HG03196 (cell line): ENCODE measurements at regions not wholly inside any gene's neighbourhood (a gene's known extent, or its start where the extent isn't known, plus 50 kb on each side); places are given as distances from the start of the nearest gene placed in this dataset.

Experiments
- ATAC-seq: cut with Tn5 transposase; IDR thresholded peaks from one replicate; pipeline ENCODE4 v1.9.1; 2021; ENCODE audit not compliant: unreplicated experiment

- no peak for ATAC-seq
Measured at GRCh38 chr1:213669964-213670691, 317.6 kb upstream of the PROX1 start.

DNA sequence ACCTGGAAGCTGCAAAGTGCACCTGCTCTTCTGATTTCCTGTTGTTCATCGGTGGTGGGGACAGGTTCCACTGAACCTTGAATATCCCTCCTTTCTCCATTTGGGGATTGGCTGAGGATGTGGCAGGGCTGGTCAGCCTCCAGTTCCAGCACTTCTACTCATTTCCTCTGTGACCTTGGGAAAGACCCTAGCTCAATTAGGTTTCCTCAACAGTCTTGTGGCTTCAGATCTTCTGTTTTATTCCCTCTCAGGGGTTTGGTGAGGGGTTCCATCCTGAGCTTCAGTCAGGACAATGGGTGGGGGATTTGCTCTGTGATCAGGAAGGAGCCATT is 317.1 kb upstream of the PROX1 start:
- ATAC-seq, result no peak

- ATAC-seq, result no peak
Measured at GRCh38 chr1:213675043-213675442, 312.7 kb upstream of the PROX1 start.

DNA sequence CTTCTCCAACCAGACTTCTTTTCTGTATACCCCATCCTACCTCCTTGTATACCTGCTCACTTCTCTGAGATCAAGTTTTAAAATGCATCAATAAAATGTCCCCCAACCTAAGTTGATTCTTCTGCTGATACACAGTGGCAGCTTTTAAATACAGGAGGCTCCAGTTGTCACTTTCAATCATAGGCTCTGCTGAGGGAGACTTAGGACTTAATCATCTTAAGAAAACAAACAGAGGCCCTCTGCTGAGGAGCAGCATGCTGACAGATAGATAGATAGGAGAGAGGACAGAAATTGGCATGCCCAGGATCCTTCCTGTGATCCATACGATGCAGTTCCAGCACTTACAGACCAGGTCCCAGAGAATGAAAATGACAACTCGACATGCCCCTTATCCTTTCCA is 311.0 kb upstream of the PROX1 start:
- no peak for ATAC-seq

GRCh38 chr1:213678348-213678747 is 309.4 kb upstream of the PROX1 start:
- no peak for ATAC-seq

DNA sequence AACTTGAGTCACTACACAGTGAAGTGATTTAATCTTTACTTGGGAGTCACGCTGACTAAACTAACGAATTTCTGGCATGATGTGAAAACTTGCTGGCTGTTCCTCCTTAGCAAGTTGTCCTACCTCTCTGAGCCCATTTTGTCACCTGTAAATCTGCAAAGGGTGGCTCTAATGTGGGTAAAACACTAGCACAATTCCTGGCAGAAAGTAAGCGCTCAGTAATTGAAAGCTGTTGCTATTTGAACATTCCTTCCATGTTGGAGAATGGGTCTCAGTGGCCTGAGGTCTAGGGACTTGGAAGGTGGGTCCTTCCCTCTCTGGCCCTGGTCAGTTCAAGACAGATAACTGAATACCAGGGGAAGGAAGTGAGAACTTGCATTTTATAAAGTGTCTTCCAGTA is 309.0 kb upstream of the PROX1 start:
- no peak for ATAC-seq

DNA sequence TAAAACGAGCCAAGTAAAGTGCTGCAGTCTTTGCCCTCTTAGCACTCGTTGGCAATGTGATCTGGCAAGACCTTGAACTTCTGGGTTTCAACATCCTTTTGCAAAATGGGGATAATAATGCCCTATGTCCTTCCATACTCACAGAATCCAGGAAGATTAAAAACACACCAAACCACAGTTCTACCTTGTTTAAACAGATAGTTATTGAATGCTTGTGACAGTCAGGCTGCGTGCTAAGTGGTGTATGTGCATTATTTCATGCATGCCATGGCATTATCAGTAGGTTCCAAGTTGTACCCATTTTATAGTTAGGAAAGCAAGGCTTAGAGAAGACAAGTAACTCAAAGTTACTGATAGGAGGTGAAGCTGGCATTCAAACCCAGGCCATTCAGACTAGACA is 308.6 kb upstream of the PROX1 start:
- no peak for ATAC-seq

GRCh38 chr1:213680677-213681325 is 307.0 kb upstream of the PROX1 start:
- no peak for ATAC-seq

- no peak for ATAC-seq
Measured at GRCh38 chr1:213681788-213682340, 305.9 kb upstream of the PROX1 start.

DNA sequence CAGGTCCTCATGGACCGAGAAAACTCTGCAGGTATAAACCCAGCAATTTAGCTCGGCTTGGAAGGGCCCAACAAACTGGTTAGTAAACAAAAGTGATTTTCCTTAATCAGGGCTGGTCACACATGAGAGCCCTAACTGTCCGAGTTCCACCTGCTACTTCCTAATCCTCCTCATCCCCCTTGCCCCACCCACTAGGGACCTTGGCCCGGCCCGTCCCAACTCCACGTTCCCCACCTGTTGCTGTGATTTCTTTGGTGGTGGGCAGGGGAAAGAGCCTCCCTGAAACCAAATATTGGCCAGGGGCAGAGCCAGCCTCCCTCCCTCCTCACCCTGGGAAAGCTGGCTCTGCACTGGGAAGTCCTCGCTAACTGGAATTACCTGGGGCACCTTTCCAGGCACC is 304.2 kb upstream of the PROX1 start:
- ATAC-seq, result no peak

DNA sequence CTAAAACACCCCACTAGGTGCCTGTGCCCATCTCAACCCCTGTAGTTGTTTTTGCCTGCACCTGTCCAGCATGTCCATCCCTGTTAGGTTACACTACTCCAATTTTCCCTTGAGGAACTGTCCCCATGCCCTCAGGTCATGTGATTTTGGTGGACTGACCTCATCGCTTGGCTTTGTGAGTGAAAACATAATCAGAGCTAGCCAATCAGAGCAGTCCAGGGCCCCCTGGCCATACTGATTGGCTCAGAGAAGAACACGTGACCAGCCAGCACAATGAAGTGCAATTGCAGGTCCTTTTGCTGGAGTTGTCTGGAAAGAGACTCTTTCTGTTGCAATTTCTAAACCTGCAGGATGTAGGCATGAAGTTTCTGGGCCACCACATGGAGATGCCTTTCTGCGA is 303.3 kb upstream of the PROX1 start:
- ATAC-seq, result no peak

GRCh38 chr1:213685992-213686582 is 301.7 kb upstream of the PROX1 start:
- ATAC-seq, result no peak

- no peak for ATAC-seq
Measured at GRCh38 chr1:213686983-213687382, 300.8 kb upstream of the PROX1 start.

DNA sequence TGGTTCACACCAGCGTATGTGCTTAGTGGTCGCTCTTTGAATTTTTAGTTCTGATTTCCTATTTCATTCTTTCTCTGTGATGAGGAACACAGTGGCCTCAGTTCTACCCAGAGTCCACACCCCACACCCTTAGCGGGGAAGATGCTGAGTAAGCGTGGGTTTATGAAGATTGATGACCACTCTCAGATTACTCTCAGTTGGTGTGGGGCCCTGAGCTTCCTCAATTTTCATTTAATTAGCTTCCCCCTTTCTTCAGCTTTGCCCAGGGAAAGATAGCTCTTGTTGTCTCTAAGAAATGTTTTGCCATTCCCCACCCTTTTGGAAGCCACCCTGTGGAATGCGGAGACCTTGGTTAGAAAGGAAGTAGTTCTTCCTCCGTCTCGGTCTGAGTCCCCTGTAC is 299.9 kb upstream of the PROX1 start:
- ATAC-seq, result no peak

- no peak for ATAC-seq
Measured at GRCh38 chr1:213688655-213689054, 299.1 kb upstream of the PROX1 start.

- no peak for ATAC-seq
Measured at GRCh38 chr1:213689260-213689659, 298.5 kb upstream of the PROX1 start.

DNA sequence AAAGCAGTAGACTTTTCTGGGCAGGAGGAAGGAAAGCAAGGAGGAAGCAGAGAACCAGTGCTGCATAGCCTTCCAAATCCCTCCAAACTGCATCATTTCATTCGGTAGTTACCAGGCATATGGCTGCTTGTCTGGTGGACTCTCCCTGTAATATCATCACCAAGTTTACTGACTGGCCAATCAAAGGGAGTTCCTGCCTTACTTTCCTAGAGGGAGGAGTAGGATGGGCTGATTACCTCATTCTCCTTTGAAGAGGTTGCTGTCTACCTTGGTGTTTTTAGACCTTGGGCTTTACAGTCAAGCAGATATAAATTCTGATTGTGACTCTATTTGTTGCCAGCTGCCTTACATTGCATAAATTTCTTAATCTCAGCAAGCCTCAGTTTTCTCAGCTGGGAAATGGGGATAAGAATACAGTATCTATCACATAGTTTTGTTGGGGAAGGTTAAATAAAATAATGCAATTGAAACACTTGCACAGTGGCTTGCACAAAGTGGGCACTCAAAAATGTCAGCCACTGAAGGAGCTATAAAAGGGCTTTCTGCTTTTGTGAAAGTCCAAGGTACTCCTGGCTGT is 297.3 kb upstream of the PROX1 start:
- ATAC-seq, result no peak

DNA sequence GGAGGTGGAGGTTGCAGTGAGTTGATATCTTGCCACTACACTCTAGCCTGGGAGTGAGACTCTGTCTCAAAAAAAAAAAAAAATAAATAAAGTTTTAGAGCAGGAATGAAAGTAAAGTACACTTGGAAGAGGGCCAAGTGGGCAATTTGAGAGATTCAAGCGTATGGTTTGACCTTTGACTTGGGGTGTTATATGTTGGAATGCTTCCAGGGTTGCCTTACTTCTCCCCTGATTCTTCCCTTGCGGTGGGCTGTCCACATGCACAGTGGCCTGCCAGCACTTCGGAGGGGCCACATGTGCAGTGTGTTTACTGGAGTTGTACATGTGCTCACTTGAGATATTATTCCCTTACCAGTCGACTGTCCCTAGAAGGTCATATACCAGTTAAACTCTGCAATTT is 295.5 kb upstream of the PROX1 start:
- no peak for ATAC-seq

DNA sequence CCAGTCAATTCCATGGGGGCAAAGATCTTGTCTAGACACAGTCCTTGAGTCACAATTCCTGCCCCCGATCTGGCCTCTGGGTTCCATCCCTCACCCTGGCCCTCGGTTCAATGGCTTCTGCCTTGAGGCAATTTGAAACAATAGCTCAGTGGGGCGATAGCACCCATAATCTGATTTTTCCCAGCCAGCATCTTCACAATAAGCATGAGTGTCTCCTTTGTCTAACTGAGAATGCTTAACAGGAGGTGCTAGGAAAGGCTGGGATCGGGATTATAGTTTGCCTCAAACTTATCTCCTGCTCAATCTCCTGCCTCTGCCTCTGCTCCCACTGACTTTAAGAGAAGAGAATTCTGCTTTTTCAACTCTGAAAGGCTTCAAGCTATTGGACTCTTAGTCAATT is 293.9 kb upstream of the PROX1 start:
- no peak for ATAC-seq

- ATAC-seq, result no peak
Measured at GRCh38 chr1:213697192-213697802, 290.5 kb upstream of the PROX1 start.

GRCh38 chr1:213698092-213698702 is 289.6 kb upstream of the PROX1 start:
- no peak for ATAC-seq
